ENCODE measurements at regions not wholly inside any gene's neighbourhood (a gene's known extent, or its start where the extent isn't known, plus 50 kb on each side); places are given as distances from the start of the nearest gene placed in this dataset.
"Not testable (repeated sequence)": the region's sequence is repeated elsewhere in the genome, so short reads cannot be mapped to it uniquely, and the experiment has no call there.

DNA sequence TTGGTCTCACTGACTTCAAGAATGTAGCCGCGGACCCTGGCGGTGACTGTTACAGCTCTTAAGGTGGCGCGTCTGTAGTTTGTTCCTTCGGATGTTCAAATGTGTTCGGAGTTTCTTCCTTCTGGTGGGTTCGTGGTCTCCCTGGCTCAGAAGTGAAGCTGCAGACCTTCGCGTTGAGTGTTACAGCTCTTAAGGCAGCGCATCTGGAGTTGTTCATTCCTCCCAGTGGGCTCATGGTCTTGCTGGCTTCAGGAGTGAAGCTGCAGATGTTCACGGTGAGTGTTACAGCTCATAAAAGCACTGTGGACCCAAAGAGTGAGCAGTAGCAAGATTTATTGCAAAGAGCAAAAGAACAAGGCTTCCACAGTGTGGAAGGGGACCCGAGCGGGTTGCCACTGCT lies 2067.0 kb upstream of the CDH6 start:
- H3K4me2 ChIP-seq (ENCODE audit: insufficient read depth in 1 of 2, low read depth in 2 of 2, low read length in 2 of 2); H3K18ac ChIP-seq (ENCODE audit: extremely low read depth, low read length); H3K4ac ChIP-seq (replicated peaks; ENCODE audit: insufficient read length, low read depth, low read length); H2AK5ac ChIP-seq (ENCODE audit: low read depth, low read length); H3K27ac ChIP-seq (ENCODE audit: low read depth, low read length); H2BK15ac ChIP-seq (ENCODE audit: low read length); H3K36me3 ChIP-seq (ENCODE audit: control insufficient read depth in 2 of 4, insufficient read depth in 4 of 4, low read length in 3 of 4); H3K9me3 ChIP-seq (ENCODE audit: insufficient read depth in 2 of 2, low read depth in 1 of 2, low read length in 1 of 2); DNase-seq (ENCODE audit: low read depth in 1 of 2, low spot score in 2 of 2); H2BK20ac ChIP-seq (ENCODE audit: low read length); H3K56ac ChIP-seq (replicated peaks; ENCODE audit: insufficient read length, low read depth, low read length); H2BK12ac ChIP-seq (ENCODE audit: low read depth, low read length); H2BK5ac ChIP-seq (ENCODE audit: low read depth, low read length); FAIRE-seq; H3K79me1 ChIP-seq (ENCODE audit: low read depth, low read length); H3K4me3 ChIP-seq (ENCODE audit: extremely low read depth in 1 of 4, insufficient read depth in 2 of 4, low read depth in 3 of 4, low read length in 4 of 4); H3K27me3 ChIP-seq (replicated peaks in 1 of 4; ENCODE audit: control insufficient read depth in 3 of 4, extremely low read depth in 1 of 4, insufficient read depth in 3 of 4, low read length in 3 of 4); H4K5ac ChIP-seq (ENCODE audit: insufficient read length, low read depth, low read length); H3K23ac ChIP-seq (ENCODE audit: insufficient read length); POLR2A ChIA-PET (ENCODE audit: partially characterized antibody); H4K20me1 ChIP-seq (replicated peaks in 1 of 2; ENCODE audit: control insufficient read depth in 1 of 2, insufficient read depth in 2 of 2, low read length in 2 of 2); H4K8ac ChIP-seq (ENCODE audit: extremely low read depth, insufficient read depth, low read length); H2BK120ac ChIP-seq (replicated peaks; ENCODE audit: low read depth, low read length); H3K79me2 ChIP-seq (ENCODE audit: control insufficient read depth in 1 of 2, insufficient read depth in 2 of 2, low read length in 2 of 2); H4K91ac ChIP-seq (replicated peaks; ENCODE audit: insufficient read length, low read length); H3K14ac ChIP-seq (ENCODE audit: insufficient read length); H3K9ac ChIP-seq (replicated peaks in 1 of 4; ENCODE audit: extremely low read depth in 1 of 4, low read depth in 3 of 4, low read length in 3 of 4); H3K23me2 ChIP-seq (ENCODE audit: low read depth, low read length); H2AFZ ChIP-seq (ENCODE audit: low read length); H3K4me1 ChIP-seq (replicated peaks in 1 of 4; ENCODE audit: control insufficient read depth in 3 of 4, insufficient read depth in 4 of 4, low read length in 3 of 4): not testable (repeated sequence)
- WGBS, 2 experiments (ENCODE audit: extremely low coverage in 1 of 2, insufficient coverage in 1 of 2, insufficient read length in 1 of 2, insufficient replicate concordance in 2 of 2, low coverage in 1 of 2, low lambda C conversion rate in 2 of 2, missing lambda C conversion rate in 1 of 2), result 96% methylated on average over 14 of the region's 14 CpGs; no CpG with 5 or more reads in 1 of the 2 experiments
- CTCF ChIA-PET (ENCODE audit: partially characterized antibody), result interaction anchor here (0.6 kb wide), 1 partner anchor 39 kb away, joined by 3 read pairs; no protein-coding TSS in a partner anchor

All from H1 (cell line).